WI38 (cell line): ENCODE measurements at regions not wholly inside any gene's neighbourhood (a gene's known extent, or its start where the extent isn't known, plus 50 kb on each side); places are given as distances from the start of the nearest gene placed in this dataset.

Experiments
- H3K4me3 ChIP-seq: 2 replicates; pipeline ENCODE4 v1.5.1; 2011; ENCODE audit warnings: low read depth, mild to moderate bottlenecking, control low read depth, low read length
- CTCF ChIP-seq: IDR thresholded peaks from 2 replicates; pipeline ENCODE4 v1.5.1; 2012; ENCODE audit warnings: low read depth, mild to moderate bottlenecking, control low read depth, low read length

GRCh38 chr17:52938623-52939230 is 780.2 kb upstream of the CA10 start:
- TF ChIP-seq CTCF = no peak
- no peak overlapping the region for H3K4me3 ChIP-seq

- no peak overlapping the region for H3K4me3 ChIP-seq
- no peak for TF ChIP-seq CTCF
These were observed 772.1 kb upstream of the CA10 start for GRCh38 chr17:52930581-52930980.

GRCh38 chr17:52930145-52930544 is 771.6 kb upstream of the CA10 start:
- no peak for TF ChIP-seq CTCF

GRCh38 chr17:52923658-52924057 is 765.1 kb upstream of the CA10 start:
- H3K4me3 ChIP-seq = no peak overlapping the region
- TF ChIP-seq CTCF = no peak

More at GRCh38 chr17:52930145-52930544, 771.6 kb upstream of the CA10 start:
- no peak overlapping the region for H3K4me3 ChIP-seq

- no peak overlapping the region for H3K4me3 ChIP-seq
- TF ChIP-seq CTCF = no peak
These were observed 740.7 kb upstream of the CA10 start for GRCh38 chr17:52899235-52899634.

- H3K4me3 ChIP-seq = no peak overlapping the region
- TF ChIP-seq CTCF = no peak
These were observed 736.8 kb upstream of the CA10 start for GRCh38 chr17:52895272-52895671.

GRCh38 chr17:52892334-52892733 is 733.8 kb upstream of the CA10 start:
- TF ChIP-seq CTCF = no peak

More at GRCh38 chr17:52892334-52892733, 733.8 kb upstream of the CA10 start:
- H3K4me3 ChIP-seq = no peak overlapping the region
